ENCODE measurements at regions not wholly inside any gene's neighbourhood (a gene's known extent, or its start where the extent isn't known, plus 50 kb on each side); places are given as distances from the start of the nearest gene placed in this dataset.

- TF ChIP-seq, protein P1, sequence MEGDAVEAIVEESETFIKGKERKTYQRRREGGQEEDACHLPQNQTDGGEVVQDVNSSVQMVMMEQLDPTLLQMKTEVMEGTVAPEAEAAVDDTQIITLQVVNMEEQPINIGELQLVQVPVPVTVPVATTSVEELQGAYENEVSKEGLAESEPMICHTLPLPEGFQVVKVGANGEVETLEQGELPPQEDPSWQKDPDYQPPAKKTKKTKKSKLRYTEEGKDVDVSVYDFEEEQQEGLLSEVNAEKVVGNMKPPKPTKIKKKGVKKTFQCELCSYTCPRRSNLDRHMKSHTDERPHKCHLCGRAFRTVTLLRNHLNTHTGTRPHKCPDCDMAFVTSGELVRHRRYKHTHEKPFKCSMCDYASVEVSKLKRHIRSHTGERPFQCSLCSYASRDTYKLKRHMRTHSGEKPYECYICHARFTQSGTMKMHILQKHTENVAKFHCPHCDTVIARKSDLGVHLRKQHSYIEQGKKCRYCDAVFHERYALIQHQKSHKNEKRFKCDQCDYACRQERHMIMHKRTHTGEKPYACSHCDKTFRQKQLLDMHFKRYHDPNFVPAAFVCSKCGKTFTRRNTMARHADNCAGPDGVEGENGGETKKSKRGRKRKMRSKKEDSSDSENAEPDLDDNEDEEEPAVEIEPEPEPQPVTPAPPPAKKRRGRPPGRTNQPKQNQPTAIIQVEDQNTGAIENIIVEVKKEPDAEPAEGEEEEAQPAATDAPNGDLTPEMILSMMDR (IDR thresholded peaks at IDR 0.05; ENCODE audit: low read length, missing control alignments) = no peak
- no peak for DNase-seq (ENCODE audit: low read depth)
- no peak overlapping the region for H3K4me3 ChIP-seq (replicated peaks; ENCODE audit: low read depth, low read length)
Measured at GRCh38 chr7:140269004-140269638, 92.3 kb upstream of the KDM7A start.

DNA sequence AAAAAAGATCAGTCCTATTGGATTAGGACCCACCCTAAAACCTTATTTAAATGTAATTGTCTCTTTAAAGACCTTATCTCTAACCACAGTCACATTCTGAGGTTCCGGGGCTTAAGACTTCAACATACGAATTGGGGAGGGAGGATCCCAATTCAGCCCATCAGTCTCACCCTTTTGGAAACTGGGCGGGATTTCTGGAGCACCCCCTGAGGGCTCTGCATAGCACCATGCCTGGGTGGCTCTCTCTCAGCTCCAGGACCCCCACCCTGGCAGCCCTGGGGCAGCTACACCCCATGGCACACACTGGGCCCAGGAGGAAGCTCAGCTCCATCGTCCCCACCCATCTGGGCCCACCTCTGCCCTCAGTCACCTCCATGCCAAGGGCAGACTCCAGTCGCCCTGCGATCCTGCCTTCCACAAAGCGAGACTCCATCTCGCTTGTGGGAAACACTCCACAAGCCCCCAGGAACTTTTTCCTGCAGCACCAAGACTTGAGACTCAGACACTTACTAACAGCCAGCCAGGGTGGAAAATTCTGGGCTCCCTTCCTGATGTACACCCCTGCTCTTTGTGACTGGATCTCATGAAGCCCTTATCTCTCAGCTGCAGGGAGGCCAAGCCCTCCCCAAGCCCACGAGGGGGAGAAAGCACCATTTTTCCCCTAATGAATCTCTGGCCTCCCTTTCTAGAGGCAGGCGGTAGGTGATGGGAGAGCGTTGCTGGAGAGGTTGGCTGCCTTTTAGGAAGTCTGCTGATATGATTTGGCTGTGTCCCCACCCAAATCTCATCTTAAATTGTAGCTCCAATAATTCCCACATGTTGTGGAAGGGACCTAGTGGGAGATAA, 90.8 kb upstream of the KDM7A start:
- TF ChIP-seq, protein P1 (IDR thresholded peaks at IDR 0.05; ENCODE audit: low read length, missing control alignments) = no peak
- H3K4me3 ChIP-seq (replicated peaks; ENCODE audit: low read depth, low read length) = no peak overlapping the region
- DNase-seq (ENCODE audit: low read depth) = no peak

GRCh38 chr7:140263277-140263676, 86.5 kb upstream of the KDM7A start:
- no peak for DNase-seq (ENCODE audit: low read depth)
- H3K4me3 ChIP-seq (replicated peaks; ENCODE audit: low read depth, low read length) = no peak overlapping the region
- TF ChIP-seq, protein P1 (IDR thresholded peaks at IDR 0.05; ENCODE audit: low read length, missing control alignments) = no peak

GRCh38 chr7:140262242-140262903, 85.6 kb upstream of the KDM7A start:
- TF ChIP-seq, protein P1 (IDR thresholded peaks at IDR 0.05; ENCODE audit: low read length, missing control alignments) = no peak
- DNase-seq (ENCODE audit: low read depth) = no peak
- H3K4me3 ChIP-seq (replicated peaks; ENCODE audit: low read depth, low read length) = no peak overlapping the region

- DNase-seq (ENCODE audit: low read depth) = no peak
- TF ChIP-seq, protein P1 (IDR thresholded peaks at IDR 0.05; ENCODE audit: low read length, missing control alignments) = no peak
- no peak overlapping the region for H3K4me3 ChIP-seq (replicated peaks; ENCODE audit: low read depth, low read length)
Measured at GRCh38 chr7:140261522-140261921, 84.7 kb upstream of the KDM7A start.

GRCh38 chr7:140261105-140261486, 84.3 kb upstream of the KDM7A start:
- no peak overlapping the region for H3K4me3 ChIP-seq (replicated peaks; ENCODE audit: low read depth, low read length)
- TF ChIP-seq, protein P1 (IDR thresholded peaks at IDR 0.05; ENCODE audit: low read length, missing control alignments) = no peak
- no peak for DNase-seq (ENCODE audit: low read depth)
